Middle frontal gyrus (tissue), 1 donor: ENCODE measurements at regions not wholly inside any gene's neighbourhood (a gene's known extent, or its start where the extent isn't known, plus 50 kb on each side); places are given as distances from the start of the nearest gene placed in this dataset.

Experiments used
- DNase-seq: peaks from one replicate; pipeline ENCODE4 v3.0.0-alpha.2; 2015; ENCODE audit warnings: low spot score; ENCODE audit errors: extremely low spot score

DNA sequence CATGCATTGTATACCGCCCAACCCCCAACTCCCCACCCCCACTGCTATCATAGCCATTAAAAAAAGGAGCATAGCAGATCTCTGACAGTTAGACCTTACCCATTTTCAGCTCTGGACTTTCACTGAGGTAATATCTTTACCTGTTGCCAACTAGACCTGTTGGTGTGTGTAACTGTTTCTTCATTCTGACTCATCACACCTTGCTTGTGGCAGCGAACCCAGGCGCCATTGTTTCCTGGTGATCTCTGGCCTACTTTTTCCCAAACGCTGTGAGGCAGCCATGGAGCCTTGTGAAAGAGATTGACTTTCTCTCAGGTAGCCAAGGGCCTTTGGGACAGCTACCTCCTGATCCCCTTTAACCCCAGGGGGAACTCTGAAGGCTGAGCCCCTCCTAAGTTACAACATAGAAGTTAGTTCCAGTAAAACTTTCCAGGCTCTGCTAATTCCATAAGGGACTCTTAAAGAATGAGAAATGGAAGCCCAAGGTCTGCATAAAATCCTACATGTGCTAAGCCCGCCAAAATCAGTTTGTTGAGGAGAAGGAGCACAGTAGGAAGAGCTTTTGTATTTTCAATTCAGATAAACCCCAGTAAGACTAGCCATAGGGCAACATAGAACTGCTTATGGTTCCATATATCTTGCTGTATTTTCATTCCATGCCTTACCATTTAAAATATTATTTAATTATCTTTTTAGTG, 196.1 kb upstream of the CAMK1G start:
- DNase-seq = no peak

DNA sequence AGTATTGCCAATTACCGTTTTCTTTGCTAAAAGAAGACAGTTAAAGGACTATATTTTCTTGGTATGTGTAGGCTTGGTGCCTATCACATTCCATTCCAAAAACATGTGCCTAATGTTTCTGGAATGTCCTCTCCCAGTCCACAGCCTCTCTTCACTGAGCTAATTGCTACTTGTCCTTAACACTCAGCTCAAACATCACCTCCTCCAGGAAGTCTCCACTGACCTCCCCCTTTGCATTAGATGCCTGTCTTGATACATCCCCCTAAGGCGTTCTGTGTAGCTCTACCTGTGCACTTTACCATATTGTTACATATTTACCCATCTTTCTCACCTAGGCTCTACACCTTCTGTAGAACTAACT, 195.6 kb upstream of the CAMK1G start:
- no peak for DNase-seq

DNA sequence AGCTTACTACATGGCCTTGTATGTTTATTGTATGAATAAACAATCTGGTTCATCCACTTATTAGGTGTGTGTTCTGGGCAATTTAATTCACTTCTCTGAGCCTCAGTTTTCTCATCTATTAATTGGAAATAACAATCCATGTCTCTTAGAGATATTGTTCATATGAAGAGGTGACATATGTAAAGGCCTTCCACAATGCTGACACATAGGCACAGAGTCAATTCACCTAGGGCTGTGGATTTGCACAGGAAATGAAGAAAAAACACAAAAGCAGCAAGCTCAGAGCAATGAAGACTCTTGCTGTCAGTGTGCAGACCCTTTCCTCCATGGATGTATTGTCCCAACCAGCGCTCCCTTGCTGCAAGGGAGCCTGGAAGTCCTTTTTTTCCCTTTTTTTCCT, 195.2 kb upstream of the CAMK1G start:
- no peak for DNase-seq

DNA sequence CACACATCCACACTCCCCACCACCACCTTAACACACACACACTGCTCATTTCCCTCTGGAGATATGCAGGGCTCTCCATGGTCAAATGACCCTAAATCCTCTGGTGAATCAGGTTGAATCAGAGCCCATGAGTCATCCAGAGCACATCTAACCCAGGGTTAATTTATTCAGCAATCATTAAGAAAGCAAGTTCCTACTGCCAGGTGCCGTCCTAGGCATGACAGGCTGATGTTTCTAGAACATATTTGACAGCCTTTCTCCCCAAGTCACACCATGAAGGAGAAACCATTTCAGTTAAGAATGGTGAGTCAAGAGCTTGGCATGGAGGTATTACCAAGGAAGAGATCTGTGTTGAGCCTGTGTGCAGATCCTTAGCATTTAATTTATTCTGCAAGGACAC, 194.3 kb upstream of the CAMK1G start:
- DNase-seq = no peak

DNA sequence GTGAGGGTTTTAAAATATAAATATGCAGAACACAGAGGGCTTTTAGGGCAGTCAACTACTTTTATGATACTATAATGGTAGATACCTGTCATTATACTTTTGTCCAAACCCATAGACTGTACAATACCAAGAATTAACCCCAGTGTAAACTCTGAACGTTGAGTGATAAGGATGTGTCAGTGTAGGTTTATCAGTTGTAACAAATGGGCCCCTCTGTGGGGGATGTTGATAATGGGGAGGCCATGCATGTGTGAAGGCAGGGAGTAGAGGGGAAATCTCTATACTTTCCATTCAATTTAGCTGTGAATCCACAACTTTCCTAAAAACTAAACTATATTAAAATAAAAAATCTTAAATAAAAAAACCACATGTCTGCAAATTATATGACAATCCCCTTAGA, 193.5 kb upstream of the CAMK1G start:
- no peak for DNase-seq

DNA sequence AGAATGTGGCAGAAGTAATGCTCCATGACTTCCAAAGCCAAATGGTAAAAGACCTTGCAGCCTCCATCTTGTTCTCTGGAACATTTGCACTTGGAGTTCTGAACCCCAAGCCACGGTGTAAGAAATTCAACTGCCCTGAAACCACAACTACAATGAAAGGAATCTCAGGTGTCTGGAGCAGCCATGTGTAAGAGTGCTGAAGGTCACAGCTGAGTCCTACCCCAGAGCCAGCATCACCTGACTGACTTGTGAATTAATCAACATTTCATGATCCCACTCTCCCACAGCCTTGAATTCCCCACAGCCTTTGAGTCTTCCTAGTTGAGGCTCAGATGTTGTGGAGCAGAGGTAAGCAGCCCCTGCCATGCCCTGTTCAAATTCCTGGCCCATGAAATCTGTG, 192.8 kb upstream of the CAMK1G start:
- no peak for DNase-seq

DNA sequence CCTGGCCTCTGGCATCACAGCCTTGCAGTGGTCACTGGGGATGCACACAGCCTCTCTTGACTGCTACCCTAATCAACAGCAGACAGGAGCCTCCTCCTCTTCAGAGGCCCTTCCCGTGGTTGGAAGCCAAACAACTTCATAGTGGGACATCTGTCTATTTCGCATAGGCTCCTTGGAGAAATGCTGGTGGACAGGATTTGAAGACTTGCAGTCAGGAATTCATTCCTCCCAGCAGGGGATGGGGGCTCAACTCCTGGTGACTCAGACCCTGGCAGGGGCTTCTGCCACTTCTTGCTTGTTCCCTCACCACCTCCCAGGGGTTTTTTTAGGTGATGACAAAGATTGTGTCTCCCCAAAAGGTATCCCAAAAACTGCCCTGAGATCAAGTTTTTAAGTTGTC, 191.7 kb upstream of the CAMK1G start:
- no peak for DNase-seq

DNA sequence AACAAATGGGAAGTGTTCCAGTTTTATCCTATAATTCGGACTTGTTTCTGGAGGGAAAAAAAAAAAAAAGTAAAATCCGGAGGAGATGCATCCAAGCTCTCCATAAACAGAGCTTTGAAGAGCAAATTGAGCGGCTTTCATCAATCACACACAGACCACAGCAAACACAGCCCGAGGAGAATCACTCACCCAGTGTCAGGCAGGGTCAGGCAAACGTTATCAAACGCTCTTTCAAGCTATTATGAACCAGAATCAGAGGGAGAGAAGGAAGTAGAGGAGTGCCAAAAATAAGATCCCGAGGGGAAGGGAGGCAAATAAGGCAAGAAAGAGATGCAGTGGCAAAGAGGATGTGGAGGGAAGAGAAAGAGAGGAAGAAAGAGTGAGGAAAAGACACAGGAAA, 188.3 kb upstream of the CAMK1G start:
- no peak for DNase-seq

DNA sequence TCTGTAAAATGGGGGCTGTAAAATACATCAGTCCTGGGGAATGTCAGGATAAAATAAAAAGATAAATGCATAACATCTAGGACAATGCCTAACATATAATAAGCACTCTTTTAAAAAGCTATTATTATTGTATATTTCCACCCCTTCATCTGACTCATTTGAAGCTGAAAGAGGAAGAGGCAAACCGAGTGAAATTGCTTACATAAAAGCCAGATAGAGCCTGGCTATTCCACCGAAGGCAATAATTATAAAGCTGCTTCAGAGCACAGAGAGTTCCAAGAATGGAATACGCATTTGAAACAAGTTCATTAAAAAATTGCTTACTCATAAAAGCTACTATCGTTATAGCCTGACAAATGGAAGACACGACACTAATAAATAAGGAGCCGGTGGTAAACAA, 186.1 kb upstream of the CAMK1G start:
- DNase-seq = no peak

DNA sequence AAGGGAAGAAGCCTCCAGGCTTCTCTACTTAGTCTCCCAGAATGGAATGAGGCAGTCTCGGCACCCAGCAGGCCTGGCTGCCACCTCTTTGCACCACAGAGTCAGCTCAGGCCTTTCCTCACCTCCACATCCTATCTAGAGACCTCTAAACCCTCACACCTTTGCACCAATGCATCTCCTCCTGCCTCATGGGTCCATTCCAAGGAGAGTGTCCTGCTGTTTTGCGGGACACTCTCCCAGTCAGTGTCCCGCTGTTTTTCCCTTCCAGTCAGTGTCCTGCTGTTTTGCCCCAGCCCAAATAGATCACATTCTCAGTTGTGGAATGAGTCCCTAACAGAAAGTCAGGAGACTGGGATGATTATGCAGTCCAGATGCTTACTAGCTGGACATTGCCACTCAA, 185.6 kb upstream of the CAMK1G start:
- no peak for DNase-seq

DNA sequence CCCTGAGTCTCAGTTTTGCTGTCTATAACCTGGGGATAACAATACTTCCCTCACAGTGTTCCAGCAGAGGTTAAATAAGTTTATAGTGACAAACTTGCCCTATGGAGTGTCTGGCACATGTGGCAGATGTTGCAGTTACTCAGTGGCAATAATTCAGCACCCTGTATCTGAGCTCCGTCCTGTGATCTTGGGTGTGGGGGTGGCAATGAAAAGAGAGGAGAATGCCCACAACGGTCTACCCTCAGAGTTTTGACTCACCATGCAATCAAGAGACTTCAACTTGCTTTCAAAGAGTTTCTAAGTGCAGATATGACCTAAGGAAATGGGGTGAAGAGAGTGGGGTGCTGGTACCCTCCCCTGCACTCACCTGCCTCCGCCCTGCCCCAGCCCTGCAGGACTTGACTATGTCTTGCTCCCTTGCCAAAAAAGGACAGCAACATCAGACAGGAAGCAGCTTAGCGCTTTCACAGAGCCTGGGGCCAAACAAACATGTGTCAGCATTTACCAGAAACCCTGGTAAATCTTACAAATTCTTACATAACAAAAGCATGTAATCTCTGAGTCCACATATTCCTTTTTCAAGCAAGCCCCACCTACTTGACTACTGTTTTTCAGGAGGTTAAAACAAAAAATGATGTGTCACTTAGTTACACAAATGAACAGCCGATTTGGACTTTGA, 185.1 kb upstream of the CAMK1G start:
- DNase-seq = no peak

DNA sequence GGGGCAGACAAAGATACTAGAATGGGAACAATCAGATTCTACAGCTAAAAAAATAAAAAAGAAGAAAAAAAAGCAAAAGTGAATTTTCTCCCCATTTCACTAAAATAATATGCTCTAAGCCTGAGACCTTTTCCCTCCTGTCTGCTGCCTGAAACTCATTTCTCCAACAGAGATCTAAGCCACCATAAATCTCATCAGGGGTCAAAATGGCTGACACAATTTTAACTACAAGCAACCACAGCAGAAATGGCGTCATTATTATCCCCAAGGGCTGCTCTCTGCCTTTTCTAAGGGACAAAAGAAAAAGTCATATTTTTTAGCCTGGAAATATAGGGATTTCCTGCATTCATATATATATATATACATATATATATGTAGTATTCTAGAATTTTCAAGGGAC, 183.7 kb upstream of the CAMK1G start:
- DNase-seq = no peak

DNA sequence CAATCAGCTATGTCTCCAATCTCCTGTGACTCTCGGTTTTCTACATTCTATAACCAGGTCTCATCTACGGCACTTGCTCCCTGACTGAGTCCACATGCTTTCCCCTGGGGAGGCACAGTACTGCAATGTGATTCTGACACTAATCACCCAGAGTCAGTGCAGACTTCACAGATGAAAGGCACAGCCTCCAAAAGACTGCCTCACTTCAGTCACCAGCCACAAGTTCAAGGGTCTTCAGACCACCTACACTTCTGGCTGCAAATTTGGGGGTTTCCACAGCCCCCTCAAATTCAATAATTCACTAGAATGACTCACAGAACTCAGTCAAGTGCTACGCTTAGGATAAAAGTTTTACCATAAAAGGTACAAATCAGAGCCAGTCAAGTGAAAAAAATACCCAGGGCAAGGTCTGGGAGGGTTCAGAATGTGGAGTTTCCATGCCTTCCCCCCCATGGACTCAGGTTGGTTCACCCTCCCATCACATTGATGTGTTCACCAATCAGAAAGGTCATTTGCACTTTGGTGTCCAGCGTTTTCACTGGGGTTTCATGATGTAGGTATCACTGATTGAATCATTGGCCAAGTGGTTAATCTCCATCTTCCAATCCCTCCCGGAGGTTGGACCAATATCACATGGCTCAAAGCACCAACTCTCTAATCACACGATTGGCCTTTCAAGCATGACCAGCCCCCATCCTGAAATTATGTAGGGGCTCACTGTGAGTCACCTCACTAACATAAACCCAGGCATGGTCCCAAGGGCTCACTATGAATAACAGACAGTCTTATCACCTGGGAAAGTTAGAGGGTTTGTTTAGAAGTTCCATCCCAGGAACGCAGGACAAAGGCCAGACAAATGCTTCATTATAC, 182.9 kb upstream of the CAMK1G start:
- no peak for DNase-seq

DNA sequence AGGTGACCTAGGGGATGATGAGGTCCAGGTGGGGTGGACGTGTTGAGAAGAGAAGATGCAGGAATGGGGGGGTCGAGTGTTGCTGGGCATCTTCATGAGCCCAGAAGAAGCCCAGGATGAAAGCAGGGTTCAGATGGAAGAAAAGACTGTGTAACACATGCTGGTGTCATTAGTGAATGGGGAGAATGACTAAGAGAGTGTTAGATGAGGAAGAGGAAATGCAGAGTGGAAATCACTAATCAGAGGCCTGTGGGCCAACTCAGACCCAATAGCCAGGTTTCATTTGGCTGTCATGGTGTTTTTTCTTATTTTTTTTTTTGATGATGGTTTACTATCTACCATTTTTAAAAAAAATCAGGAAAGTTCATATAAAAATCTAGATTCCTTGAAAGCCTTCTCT, 180.8 kb upstream of the CAMK1G start:
- DNase-seq = no peak

DNA sequence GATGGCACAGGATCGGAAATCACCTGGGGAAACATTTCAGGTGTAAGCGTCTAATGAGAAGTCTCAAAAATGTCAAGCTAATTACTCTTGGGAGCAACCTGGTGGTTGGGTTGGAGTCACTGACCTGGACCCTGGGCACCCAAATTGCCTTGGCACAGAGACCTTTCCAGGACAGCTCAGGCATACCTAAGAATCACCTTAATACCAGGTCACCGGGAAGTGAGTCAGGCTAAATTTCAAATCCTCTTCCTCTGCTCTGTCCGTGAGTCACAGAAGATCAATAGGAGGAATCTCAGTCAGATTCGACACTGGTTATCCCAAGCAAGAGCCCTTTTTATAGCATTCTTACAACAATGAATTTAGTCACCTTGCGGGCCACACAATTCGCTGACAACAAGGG, 179.6 kb upstream of the CAMK1G start:
- DNase-seq = no peak

DNA sequence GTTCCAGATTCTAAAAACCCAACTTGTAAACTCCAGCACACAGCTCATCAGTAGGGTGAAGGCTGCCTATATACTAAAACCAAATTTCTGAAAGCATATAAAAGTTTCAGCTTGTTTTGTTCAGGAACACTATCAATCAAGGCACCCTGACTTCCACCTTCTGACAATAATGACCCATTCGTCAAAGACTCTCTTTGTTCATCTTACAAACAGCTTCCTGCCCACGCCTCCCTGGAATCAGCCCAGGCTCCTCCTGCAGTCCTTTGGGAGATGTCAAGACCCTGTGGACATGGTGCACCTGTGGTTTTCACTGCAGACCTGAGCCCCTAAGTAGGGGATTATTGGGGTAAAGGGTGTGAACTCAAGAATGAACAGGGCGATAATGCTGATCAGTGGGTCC, 178.9 kb upstream of the CAMK1G start:
- DNase-seq = no peak

DNA sequence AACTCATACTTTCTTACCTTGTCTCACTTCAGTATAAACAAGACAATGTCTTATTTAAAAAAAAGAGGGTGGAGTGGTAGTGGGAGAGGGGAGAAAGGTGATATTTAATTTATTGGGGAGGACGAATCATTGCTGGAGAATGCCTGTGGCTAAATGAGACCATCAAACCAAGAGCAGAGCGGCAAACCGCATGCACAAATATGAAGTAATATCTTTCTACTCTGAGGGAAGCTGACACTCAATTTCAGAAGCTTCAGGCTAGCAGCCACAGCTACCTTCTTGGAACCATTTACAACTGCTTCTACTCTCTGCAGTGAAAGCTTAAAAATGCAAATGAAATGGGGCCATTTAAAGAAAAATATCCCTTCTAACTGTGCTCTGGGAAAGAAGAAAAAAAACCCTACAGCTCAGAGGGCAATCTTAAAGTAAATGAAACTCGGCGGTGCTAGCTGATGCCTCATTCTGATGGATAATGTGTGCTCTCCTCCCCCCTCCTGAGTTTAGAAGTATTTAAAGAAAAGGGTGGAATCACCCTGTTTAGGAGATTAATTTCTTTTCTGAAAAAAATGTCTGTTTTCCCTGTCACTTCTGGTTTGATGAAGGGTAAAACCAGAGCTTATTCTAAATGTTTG, 178.2 kb upstream of the CAMK1G start:
- no peak for DNase-seq

DNA sequence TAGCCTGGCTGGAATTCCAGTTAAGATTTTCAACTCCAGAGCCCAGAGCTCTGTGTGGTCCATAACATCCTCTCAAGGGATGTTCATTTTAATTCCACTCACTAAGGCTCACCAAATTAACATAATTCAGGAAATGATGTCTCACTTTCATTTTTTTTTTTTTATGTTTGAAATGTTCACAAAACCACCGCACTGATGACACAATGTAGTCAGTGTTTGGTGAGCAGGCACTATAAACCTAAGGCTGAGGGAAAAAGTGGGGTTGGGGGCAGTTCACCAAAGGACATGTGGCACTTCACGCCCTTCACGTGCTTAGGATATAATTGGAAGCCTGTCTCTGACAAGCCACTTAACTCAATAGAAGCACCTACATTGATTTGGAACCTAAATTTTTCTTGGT, 177.3 kb upstream of the CAMK1G start:
- no peak for DNase-seq

DNA sequence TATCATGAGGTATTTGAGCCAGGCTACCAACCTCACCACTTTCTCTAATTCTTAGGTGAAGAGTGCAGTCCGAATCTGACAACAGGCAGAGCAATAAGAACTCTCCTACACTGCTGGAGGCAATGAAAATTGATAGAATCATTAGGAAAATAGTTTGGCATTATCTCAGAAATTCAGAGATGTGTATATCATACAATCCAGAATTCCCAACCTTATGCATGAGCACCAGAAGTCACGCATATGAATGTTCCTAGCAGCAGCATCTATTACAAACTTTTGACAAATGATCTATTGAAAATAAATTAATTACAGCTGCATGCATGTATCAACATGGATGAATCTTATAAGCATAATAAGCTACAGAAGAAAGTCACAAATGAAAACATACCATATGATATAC, 176.9 kb upstream of the CAMK1G start:
- no peak for DNase-seq

DNA sequence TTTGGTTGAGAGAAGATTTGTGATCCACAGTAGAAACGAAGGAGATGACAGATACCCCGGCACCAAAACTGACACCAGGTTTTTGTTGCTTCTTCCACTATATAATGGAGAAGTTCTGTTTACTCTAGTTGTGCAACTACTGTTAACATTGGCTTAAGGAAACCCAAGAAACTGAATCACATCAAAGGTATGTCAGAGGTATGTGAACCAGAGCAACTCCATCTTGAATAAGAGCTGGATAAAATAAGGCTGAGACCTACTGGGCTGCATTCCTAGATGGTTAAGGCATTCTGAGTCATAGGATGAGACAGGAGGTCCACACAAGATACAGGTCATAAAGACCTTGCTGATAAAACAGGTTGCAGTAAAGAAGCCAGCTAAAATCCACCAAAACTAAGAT, 173.7 kb upstream of the CAMK1G start:
- DNase-seq = no peak

DNA sequence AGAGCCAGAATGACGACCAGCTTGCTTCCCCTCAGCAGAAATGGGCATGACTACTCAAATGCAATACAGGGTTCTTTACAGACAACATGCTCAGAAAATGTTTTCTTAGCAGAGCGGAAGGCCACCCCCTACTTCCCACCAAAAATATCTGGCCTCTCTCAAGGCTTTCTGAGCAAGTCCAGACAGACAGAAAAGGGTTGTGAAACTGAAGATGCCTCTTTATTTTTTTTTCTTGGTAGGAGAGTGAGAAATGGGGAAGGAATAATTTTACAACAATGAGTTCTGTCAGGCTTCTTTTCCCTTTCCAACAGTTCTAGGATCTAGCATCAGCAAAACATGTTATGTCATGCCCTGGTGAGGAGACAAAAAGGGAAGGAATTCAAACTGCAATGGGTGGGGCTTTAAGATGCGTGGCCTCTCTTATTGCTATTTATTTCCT, 172.0 kb upstream of the CAMK1G start:
- DNase-seq = no peak

DNA sequence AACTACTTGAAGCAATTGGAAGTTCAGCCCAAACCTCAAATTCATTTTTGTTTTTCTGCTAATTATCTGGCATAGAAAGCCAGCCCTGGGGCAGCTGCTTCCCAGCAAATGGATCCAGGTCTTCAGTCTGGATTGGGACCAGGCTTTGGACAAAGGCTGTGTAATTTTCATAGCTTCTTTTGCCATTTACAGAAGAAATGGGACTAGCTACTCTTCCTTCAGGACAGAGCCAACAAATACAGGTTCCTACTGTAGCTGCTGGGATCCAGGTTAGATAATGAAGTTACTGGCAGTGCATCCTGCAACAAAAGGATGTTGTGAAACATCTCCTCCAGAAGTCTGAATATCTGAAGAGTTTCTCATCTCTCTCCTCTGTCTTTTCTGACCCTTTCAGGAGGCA, 171.5 kb upstream of the CAMK1G start:
- no peak for DNase-seq
